Immature natural killer cell (primary cell): ENCODE measurements at regions not wholly inside any gene's neighbourhood (a gene's known extent, or its start where the extent isn't known, plus 50 kb on each side); places are given as distances from the start of the nearest gene placed in this dataset.

Source experiments
- DNase-seq, 3 donors: peaks; one replicate each; pipeline ENCODE4 v3.0.0; 2022; ENCODE audit warnings: mixed read lengths in 1 of 3
- H3K27ac Mint-ChIP-seq, 6 donors: one replicate each; pipeline ENCODE4 v1.8.0; 2020; ENCODE audit warnings: mixed read lengths in 6 of 6, mild to moderate bottlenecking in 5 of 6, inconsistent platforms in 4 of 6, moderate library complexity in 3 of 6
- H3K27me3 Mint-ChIP-seq, 3 donors: one replicate each; pipeline ENCODE4 v1.8.0; 2020 to 2021; ENCODE audit warnings: low read depth in 3 of 3, mild to moderate bottlenecking in 3 of 3, mixed read lengths in 3 of 3, moderate library complexity in 3 of 3, inconsistent platforms in 1 of 3
- H3K36me3 Mint-ChIP-seq, 3 donors: one replicate each; pipeline ENCODE4 v1.8.0; 2020; ENCODE audit warnings: mixed read lengths in 3 of 3, inconsistent platforms in 2 of 3, mild to moderate bottlenecking in 2 of 3
- H3K4me1 Mint-ChIP-seq, 2 donors: one replicate each; pipeline ENCODE4 v1.8.0; 2020; ENCODE audit warnings: inconsistent platforms in 2 of 2, mild to moderate bottlenecking in 2 of 2, mixed read lengths in 2 of 2, moderate library complexity in 1 of 2
- H3K4me3 Mint-ChIP-seq, 5 donors: one replicate each; pipeline ENCODE4 v1.8.0; 2020; ENCODE audit warnings: mild to moderate bottlenecking in 5 of 5, mixed read lengths in 5 of 5, inconsistent platforms in 3 of 5, moderate library complexity in 3 of 5
- H3K9me3 Mint-ChIP-seq, 6 donors: one replicate each; pipeline ENCODE4 v1.8.0; 2020; ENCODE audit warnings: mild to moderate bottlenecking in 6 of 6, mixed read lengths in 6 of 6, inconsistent platforms in 4 of 6, moderate library complexity in 3 of 6

DNA sequence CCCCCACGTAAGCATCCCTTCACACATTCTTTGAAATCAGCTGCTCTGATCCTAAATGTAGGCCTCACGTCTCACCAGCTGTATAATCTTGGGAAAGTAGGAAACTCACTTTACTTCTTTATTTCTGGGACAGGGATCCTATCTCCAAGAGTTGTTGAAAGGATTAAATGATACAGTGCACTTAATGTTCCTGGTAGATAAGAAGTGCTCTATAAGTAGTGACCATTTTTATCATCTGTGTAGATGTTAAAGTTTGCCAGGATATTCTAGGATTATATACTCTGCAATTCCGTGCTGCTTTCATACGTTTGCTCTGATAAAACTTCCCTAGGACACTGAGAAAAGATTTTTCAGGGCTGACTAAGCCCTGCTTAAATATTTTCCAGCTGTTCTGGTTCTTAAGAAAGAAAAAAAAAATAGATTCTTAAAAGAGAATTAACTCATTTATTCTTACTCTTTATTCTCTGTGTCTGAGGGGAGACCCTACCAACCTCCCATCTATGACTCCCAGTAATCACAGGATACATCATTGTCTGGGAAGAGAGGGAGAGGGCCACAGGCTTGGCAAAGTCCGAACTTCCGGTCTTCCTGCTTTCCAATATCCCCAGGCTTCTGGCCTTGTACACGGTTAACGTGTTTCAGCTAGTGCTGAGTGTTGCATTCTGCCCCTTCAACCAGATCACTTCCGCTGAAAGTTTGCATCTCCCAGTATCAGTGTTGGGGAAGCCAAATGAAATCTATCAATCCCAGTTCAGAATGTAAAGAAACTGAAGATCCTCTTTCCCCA, 269.2 kb downstream of the TRIML1 start:
- H3K27ac Mint-ChIP-seq = no peak overlapping the region
- no peak overlapping the region for H3K4me3 Mint-ChIP-seq
- peaks cover 0 to 5% (median 4%) of the 10 kb centered on the region in 3 donors for H3K36me3 Mint-ChIP-seq
- no peak for DNase-seq
- H3K9me3 Mint-ChIP-seq = peaks cover 5 to 49% (median 28%) of the 10 kb centered on the region in 6 donors
- peaks cover 0 to 2% (median 2%) of the 10 kb centered on the region in 3 donors for H3K27me3 Mint-ChIP-seq
- no peaks in the 10 kb centered on the region for H3K4me1 Mint-ChIP-seq

DNA sequence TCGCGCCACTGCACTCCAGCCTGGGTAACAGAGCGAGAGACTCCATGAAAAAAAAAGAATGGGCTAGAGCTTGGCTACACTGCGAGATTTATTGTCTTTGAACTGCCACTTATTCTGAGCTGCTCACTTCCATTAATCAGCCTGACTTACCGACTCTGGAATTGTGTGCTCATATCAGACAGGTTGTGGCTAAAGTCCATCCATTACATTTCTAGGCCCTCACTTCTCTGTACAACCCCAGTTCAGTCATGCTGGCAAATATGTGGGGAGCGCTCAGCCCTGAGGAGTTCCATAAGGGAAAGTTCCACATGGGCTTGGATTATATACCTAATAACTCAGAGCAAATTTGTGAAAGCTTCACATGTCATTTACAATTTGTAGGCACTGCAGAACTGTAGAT, 270.6 kb downstream of the TRIML1 start:
- DNase-seq = no peak
- Mint-ChIP-seq H3K27ac (no peak overlapping the region), H3K27me3 (peaks cover 0 to 2% (median 2%) of the 10 kb centered on the region in 3 donors), H3K36me3 (peaks cover 0 to 5% (median 4%) of the 10 kb centered on the region in 3 donors), H3K4me3 (no peak overlapping the region), H3K4me1 (no peaks in the 10 kb centered on the region), H3K9me3 (peaks cover 0 to 46% (median 21%) of the 10 kb centered on the region in 6 donors)

- peaks cover 0 to 61% (median 27%) of the 10 kb centered on the region in 6 donors for H3K9me3 Mint-ChIP-seq
- DNase-seq = no peak
- peaks cover 0 to 2% (median 2%) of the 10 kb centered on the region in 3 donors for H3K27me3 Mint-ChIP-seq
- H3K27ac Mint-ChIP-seq = no peak overlapping the region
- peaks cover 0 to 5% (median under 1%) of the 10 kb centered on the region in 3 donors for H3K36me3 Mint-ChIP-seq
- no peaks in the 10 kb centered on the region for H3K4me1 Mint-ChIP-seq
- H3K4me3 Mint-ChIP-seq = no peak overlapping the region
Measured at GRCh38 chr4:188411805-188412204, 272.6 kb downstream of the TRIML1 start.

- Mint-ChIP-seq H3K36me3 (peaks cover 0 to 5% (median 0%) of the 10 kb centered on the region in 3 donors), H3K9me3 (peaks cover 0 to 62% (median 24%) of the 10 kb centered on the region in 6 donors), H3K4me1 (no peaks in the 10 kb centered on the region), H3K27me3 (peaks cover 0 to 2% (median 2%) of the 10 kb centered on the region in 3 donors), H3K27ac (no peak overlapping the region), H3K4me3 (no peak overlapping the region)
- DNase-seq = no peak
Measured at GRCh38 chr4:188412499-188412898, 273.3 kb downstream of the TRIML1 start.

DNA sequence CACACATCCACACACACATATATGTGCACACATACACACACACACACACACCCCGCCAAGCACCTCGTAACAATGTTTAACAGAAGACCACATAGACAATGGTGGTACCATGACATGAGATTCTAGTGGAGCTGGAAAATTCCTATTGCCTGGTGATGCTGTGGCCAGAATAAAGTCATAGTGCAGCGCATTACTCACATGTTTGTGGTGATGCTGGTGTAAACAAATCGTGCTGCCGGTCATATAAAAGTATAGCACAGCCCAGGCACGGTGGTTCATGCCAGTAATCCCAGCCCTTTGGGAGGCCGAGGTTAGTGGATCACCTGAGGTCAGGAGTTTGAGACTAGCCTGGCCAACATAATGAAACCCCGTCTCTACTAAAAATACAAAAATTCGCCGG, 275.2 kb downstream of the TRIML1 start:
- no peak for DNase-seq

GRCh38 chr4:188417181-188417580, 277.9 kb downstream of the TRIML1 start:
- H3K9me3 Mint-ChIP-seq = peaks cover 3 to 52% (median 17%) of the 10 kb centered on the region in 6 donors
- no peak overlapping the region for H3K27ac Mint-ChIP-seq
- H3K4me3 Mint-ChIP-seq = no peak overlapping the region
- H3K27me3 Mint-ChIP-seq = peaks cover 0 to 2% (median 0%) of the 10 kb centered on the region in 3 donors
- H3K4me1 Mint-ChIP-seq = no peaks in the 10 kb centered on the region
- peaks cover 0 to 5% (median 0%) of the 10 kb centered on the region in 3 donors for H3K36me3 Mint-ChIP-seq
- no peak for DNase-seq

More for the DNA sequence above, 275.2 kb downstream of the TRIML1 start:
- Mint-ChIP-seq H3K36me3 (peaks cover 0 to 5% (median 0%) of the 10 kb centered on the region in 3 donors), H3K27me3 (peaks cover 0 to 2% (median under 1%) of the 10 kb centered on the region in 3 donors), H3K4me3 (no peak overlapping the region), H3K9me3 (peaks cover 0 to 47% (median 20%) of the 10 kb centered on the region in 6 donors), H3K27ac (no peak overlapping the region), H3K4me1 (no peaks in the 10 kb centered on the region)

DNA sequence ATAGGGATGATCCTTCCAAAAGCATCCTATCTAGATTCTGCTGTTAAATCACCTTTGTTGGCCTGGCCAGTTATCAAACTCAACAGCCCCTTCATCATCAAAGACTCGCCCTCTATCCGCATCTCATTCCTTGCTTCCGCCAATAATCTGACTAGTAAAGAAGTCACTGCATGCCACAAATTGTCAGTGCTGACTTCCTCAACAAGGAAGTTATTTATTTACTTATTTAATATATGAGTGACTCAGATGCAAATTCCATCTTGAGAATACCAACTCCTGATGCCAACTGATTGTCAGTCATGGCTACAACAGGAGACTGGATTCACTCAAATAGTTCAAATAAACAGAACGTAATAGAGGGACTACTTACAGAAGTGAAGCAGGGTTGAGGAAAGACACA, 283.8 kb downstream of the TRIML1 start:
- Mint-ChIP-seq H3K27ac (no peak overlapping the region), H3K9me3 (peaks cover 0 to 20% (median 6%) of the 10 kb centered on the region in 6 donors), H3K36me3 (no peaks in the 10 kb centered on the region), H3K4me1 (no peaks in the 10 kb centered on the region), H3K27me3 (no peaks in the 10 kb centered on the region), H3K4me3 (no peak overlapping the region)
- DNase-seq = no peak

DNA sequence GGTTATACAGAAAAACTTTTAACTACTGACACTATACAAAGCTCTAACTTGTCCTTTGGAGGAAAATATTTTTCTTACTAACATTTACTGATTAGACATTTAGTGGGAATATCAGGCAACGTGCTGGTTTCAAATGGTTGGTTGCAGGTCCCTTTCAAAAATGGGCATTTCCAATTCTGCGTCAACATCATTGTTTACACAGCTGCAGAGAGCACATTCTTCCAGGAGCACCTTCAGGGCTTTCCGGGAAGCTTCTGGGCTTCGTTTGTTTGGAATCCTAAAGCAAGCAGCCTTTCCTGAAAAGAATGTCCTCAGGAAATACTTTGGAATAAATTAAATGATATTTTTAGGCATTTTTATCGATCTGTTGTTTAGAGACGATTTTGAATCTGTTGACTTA, 289.7 kb downstream of the TRIML1 start:
- Mint-ChIP-seq H3K27ac (no peak overlapping the region), H3K9me3 (peaks cover 0 to 48% (median 22%) of the 10 kb centered on the region in 6 donors), H3K4me3 (no peak overlapping the region), H3K27me3 (no peaks in the 10 kb centered on the region), H3K4me1 (no peaks in the 10 kb centered on the region), H3K36me3 (peaks cover 0 to 3% (median 0%) of the 10 kb centered on the region in 3 donors)
- no peak for DNase-seq

DNA sequence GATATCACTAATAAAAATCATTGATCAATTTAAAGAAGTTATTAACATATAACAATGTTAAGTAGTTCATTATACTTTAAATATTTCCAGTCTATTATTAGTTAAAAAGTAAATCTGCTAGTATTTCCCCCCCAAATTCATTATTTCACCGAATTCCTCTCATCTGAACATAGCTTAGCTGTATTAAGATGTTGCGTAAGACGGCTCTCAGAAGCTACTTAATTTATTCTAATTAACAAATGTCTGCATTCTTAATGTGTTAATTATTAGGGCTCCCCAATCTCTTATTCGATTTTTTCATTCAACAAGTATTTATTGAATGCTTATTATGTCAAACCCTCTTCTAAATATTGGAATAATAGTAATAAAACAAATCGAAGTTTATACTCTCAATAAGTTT, 290.7 kb downstream of the TRIML1 start:
- DNase-seq = no peak
- peaks cover 0 to 3% (median 0%) of the 10 kb centered on the region in 3 donors for H3K36me3 Mint-ChIP-seq
- no peaks in the 10 kb centered on the region for H3K4me1 Mint-ChIP-seq
- no peak overlapping the region for H3K27ac Mint-ChIP-seq
- H3K9me3 Mint-ChIP-seq = peaks cover 0 to 59% (median 25%) of the 10 kb centered on the region in 6 donors
- no peak overlapping the region for H3K4me3 Mint-ChIP-seq
- H3K27me3 Mint-ChIP-seq = no peaks in the 10 kb centered on the region

DNA sequence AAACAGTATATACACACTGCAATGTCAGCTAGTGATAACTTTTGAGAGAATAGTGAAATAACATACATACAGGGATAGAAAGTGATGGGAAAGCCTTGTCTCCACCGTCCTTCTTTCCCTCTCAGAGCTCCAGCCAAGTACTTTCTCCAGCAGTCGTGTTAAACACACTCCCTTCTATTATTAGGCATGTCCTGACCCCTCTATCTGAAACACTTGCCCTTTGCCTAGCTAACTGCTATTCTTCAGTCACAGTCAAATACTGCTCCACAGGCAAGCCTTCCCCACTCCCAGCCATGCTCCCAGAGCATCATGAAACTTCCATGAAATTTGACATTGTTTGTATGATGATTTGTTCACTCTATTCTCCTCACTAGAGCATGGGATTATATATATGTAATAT, 291.1 kb downstream of the TRIML1 start:
- DNase-seq = no peak
- H3K36me3 Mint-ChIP-seq = peaks cover 0 to 3% (median 0%) of the 10 kb centered on the region in 3 donors
- H3K9me3 Mint-ChIP-seq = peaks cover 0 to 59% (median 24%) of the 10 kb centered on the region in 6 donors
- no peak overlapping the region for H3K27ac Mint-ChIP-seq
- H3K27me3 Mint-ChIP-seq = no peaks in the 10 kb centered on the region
- H3K4me3 Mint-ChIP-seq = no peak overlapping the region
- H3K4me1 Mint-ChIP-seq = no peaks in the 10 kb centered on the region

DNA sequence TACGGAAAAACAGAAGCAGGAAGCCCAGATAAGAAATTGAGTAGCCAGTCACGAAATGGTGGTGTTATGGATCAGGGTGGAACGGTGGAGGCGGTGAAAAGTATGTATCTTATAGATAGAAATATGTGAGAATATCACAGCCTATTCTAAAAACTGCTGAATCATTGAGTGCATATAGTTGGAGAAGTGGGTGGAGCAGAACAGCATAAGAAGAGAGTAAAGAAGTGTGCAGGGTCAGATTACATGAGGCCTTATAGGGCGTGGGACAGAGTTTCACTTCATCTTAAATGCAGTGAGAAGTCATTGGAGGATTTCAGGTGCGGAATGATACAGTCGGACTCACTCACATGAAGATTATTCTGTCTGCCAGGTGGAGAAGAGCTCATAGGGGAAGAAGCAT, 293.1 kb downstream of the TRIML1 start:
- H3K36me3 Mint-ChIP-seq = peaks cover 0 to 3% (median 0%) of the 10 kb centered on the region in 3 donors
- no peak overlapping the region for H3K4me3 Mint-ChIP-seq
- no peak overlapping the region for H3K27ac Mint-ChIP-seq
- DNase-seq = no peak
- no peaks in the 10 kb centered on the region for H3K27me3 Mint-ChIP-seq
- H3K9me3 Mint-ChIP-seq = peaks cover 1 to 61% (median 26%) of the 10 kb centered on the region in 6 donors
- no peaks in the 10 kb centered on the region for H3K4me1 Mint-ChIP-seq

DNA sequence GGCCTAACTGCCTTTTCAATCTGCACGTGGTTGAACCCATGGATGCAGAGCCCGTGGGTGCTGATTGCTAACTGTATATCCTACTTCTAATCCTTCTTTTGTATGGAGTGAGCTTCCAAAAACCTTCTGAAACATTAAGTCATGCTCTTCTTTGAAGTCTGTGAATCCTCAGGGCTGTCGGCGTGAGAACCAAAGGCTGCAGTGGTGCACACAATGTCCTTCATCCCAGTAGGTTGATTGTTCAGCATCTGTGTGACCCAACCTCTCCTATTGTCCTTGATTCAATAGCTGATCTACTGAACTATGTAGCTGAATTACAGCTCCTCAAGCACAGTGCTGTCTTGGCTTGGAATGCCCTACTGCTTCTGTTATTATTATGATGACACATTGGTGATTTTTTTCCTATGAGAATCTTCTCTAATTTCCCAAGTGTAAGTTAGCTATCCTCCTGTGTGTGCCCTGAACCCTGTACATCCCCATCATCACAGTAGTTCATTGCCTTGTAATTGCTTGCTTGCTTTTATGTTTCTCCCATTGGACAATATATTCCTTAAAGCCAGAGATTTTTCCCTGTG, 294.6 kb downstream of the TRIML1 start:
- Mint-ChIP-seq H3K4me3 (no peak overlapping the region), H3K9me3 (peaks cover 1 to 66% (median 28%) of the 10 kb centered on the region in 6 donors), H3K36me3 (peaks cover 0 to 3% (median 0%) of the 10 kb centered on the region in 3 donors), H3K4me1 (no peaks in the 10 kb centered on the region), H3K27ac (no peak overlapping the region), H3K27me3 (no peaks in the 10 kb centered on the region)
- DNase-seq = no peak

DNA sequence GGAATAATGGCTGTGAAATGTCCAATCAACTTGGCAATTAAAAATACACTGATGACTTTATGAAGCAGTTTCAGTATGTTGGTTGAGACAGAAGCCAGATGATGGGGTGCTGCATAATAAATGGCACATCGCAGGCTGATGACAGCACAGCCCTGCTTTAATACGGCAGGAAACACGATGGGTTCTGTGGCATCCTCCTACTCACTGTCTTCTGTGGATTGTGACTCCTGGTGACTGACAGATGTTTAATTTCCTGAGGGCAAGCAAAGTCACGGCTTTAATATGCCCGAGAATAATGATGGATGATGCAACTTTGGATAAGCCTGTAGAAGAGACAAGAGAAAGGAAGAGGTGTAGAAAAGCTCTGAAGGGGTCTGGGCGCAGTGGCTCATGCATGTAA, 295.4 kb downstream of the TRIML1 start:
- H3K27me3 Mint-ChIP-seq = no peaks in the 10 kb centered on the region
- peaks cover 0 to 3% (median 0%) of the 10 kb centered on the region in 3 donors for H3K36me3 Mint-ChIP-seq
- DNase-seq = no peak
- no peaks in the 10 kb centered on the region for H3K4me1 Mint-ChIP-seq
- peaks cover 1 to 69% (median 28%) of the 10 kb centered on the region in 6 donors for H3K9me3 Mint-ChIP-seq
- no peak overlapping the region for H3K4me3 Mint-ChIP-seq
- H3K27ac Mint-ChIP-seq = no peak overlapping the region

- Mint-ChIP-seq H3K9me3 (peaks cover 1 to 74% (median 30%) of the 10 kb centered on the region in 6 donors), H3K4me1 (no peaks in the 10 kb centered on the region), H3K27me3 (no peaks in the 10 kb centered on the region), H3K4me3 (no peak overlapping the region), H3K36me3 (peaks cover 0 to 3% (median 0%) of the 10 kb centered on the region in 3 donors), H3K27ac (no peak overlapping the region)
- no peak for DNase-seq
Measured at GRCh38 chr4:188435381-188435780, 296.1 kb downstream of the TRIML1 start.
